ENCODE measurements at regions not wholly inside any gene's neighbourhood (a gene's known extent, or its start where the extent isn't known, plus 50 kb on each side); places are given as distances from the start of the nearest gene placed in this dataset.

DNA sequence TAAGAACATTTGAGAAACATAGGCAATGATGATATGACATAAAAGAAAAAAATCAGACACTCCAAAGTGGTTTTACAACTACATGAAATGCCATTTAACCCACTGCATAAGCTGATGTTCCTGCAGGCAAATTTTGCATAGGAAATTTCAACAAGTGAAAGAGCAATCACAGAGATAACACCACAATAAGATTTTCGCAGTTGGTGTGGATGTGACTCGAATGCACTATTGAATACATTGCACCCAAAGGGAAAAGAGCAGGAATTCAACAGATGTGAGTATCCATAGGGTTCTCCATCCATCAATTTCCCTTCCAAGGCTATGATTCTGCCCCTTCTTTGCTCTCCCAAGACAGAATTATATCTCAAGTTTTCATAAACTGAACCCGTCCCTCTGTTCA, 456.1 kb downstream of the RAP2B start:
- no peak overlapping the region for H3K4me2 ChIP-seq
- CTCF ChIA-PET: interaction anchor here (1.2 kb wide), 1 partner anchor 17 kb away, joined by 3 read pairs; no protein-coding TSS in a partner anchor
- no peaks in the 10 kb centered on the region for H3K4me1 ChIP-seq
- ATAC-seq: no peak
- peaks cover 3% of the 10 kb centered on the region; the same call in 1 of the 3 replicates for H3K9me3 ChIP-seq
- no peak for TF ChIP-seq RFX5 (IDR thresholded peaks at IDR 0.05)
- TF ChIP-seq, protein P1, sequence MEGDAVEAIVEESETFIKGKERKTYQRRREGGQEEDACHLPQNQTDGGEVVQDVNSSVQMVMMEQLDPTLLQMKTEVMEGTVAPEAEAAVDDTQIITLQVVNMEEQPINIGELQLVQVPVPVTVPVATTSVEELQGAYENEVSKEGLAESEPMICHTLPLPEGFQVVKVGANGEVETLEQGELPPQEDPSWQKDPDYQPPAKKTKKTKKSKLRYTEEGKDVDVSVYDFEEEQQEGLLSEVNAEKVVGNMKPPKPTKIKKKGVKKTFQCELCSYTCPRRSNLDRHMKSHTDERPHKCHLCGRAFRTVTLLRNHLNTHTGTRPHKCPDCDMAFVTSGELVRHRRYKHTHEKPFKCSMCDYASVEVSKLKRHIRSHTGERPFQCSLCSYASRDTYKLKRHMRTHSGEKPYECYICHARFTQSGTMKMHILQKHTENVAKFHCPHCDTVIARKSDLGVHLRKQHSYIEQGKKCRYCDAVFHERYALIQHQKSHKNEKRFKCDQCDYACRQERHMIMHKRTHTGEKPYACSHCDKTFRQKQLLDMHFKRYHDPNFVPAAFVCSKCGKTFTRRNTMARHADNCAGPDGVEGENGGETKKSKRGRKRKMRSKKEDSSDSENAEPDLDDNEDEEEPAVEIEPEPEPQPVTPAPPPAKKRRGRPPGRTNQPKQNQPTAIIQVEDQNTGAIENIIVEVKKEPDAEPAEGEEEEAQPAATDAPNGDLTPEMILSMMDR (IDR thresholded peaks at IDR 0.05): no peak
- TF ChIP-seq, protein P2, sequence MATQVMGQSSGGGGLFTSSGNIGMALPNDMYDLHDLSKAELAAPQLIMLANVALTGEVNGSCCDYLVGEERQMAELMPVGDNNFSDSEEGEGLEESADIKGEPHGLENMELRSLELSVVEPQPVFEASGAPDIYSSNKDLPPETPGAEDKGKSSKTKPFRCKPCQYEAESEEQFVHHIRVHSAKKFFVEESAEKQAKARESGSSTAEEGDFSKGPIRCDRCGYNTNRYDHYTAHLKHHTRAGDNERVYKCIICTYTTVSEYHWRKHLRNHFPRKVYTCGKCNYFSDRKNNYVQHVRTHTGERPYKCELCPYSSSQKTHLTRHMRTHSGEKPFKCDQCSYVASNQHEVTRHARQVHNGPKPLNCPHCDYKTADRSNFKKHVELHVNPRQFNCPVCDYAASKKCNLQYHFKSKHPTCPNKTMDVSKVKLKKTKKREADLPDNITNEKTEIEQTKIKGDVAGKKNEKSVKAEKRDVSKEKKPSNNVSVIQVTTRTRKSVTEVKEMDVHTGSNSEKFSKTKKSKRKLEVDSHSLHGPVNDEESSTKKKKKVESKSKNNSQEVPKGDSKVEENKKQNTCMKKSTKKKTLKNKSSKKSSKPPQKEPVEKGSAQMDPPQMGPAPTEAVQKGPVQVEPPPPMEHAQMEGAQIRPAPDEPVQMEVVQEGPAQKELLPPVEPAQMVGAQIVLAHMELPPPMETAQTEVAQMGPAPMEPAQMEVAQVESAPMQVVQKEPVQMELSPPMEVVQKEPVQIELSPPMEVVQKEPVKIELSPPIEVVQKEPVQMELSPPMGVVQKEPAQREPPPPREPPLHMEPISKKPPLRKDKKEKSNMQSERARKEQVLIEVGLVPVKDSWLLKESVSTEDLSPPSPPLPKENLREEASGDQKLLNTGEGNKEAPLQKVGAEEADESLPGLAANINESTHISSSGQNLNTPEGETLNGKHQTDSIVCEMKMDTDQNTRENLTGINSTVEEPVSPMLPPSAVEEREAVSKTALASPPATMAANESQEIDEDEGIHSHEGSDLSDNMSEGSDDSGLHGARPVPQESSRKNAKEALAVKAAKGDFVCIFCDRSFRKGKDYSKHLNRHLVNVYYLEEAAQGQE (IDR thresholded peaks at IDR 0.05): no peak
- POLR2A ChIA-PET: no interaction called here
- DNase-seq (ENCODE audit: low read depth in 1 of 2, low spot score in 1 of 2): no peak
- WGBS (ENCODE audit: missing lambda C conversion rate): 30% methylated on average over 3 of the region's 3 CpGs
- FAIRE-seq: no peak
- H3K4me3 ChIP-seq: no peak overlapping the region
- no peak overlapping the region for H3K27ac ChIP-seq

DNA sequence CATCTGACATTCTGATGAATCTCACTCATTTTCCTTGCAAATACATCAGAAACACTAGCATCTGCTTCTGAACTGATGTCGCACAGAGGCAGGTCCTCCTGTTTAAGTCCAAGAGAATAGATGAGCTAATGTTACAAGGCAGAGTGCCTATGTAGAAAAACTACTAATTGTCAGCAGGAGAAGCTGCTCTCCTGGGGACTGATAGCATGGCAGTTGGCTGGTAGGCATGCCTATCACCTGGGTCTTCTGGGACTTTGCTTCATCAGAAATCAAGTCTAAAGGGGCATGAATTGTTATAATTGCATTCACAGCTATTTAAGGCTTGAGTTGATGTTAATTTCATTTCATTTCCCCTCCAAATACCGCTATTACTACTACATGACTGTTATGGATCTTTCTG, 457.2 kb downstream of the RAP2B start:
- no peak overlapping the region for H3K4me3 ChIP-seq
- no peaks in the 10 kb centered on the region for H3K4me1 ChIP-seq
- ChIA-PET POLR2A (no interaction called here), CTCF (no interaction called here)
- DNase-seq (ENCODE audit: low read depth in 1 of 2, low spot score in 1 of 2) (no peak), ATAC-seq (no peak), FAIRE-seq (no peak)
- no peak overlapping the region for H3K4me2 ChIP-seq
- WGBS (ENCODE audit: missing lambda C conversion rate): 33% methylated on average over 2 of the region's 2 CpGs
- peaks cover 3% of the 10 kb centered on the region; the same call in 1 of the 3 replicates for H3K9me3 ChIP-seq
- TF ChIP-seq, protein P3, sequence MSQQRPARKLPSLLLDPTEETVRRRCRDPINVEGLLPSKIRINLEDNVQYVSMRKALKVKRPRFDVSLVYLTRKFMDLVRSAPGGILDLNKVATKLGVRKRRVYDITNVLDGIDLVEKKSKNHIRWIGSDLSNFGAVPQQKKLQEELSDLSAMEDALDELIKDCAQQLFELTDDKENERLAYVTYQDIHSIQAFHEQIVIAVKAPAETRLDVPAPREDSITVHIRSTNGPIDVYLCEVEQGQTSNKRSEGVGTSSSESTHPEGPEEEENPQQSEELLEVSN (IDR thresholded peaks at IDR 0.05; ENCODE audit: borderline replicate concordance, low read depth): no peak
- no peak for TF ChIP-seq JUN (IDR thresholded peaks at IDR 0.05)
- TF ChIP-seq RARB (CRISPR knock-in tag; IDR thresholded peaks at IDR 0.05): no peak
- TF ChIP-seq ZSCAN20 (CRISPR knock-in tag; IDR thresholded peaks at IDR 0.05): no peak
- no peak for TF ChIP-seq JUNB (IDR thresholded peaks at IDR 0.05)
- TF ChIP-seq, protein P4, sequence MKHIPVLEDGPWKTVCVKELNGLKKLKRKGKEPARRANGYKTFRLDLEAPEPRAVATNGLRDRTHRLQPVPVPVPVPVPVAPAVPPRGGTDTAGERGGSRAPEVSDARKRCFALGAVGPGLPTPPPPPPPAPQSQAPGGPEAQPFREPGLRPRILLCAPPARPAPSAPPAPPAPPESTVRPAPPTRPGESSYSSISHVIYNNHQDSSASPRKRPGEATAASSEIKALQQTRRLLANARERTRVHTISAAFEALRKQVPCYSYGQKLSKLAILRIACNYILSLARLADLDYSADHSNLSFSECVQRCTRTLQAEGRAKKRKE (CRISPR knock-in tag; IDR thresholded peaks at IDR 0.05; ENCODE audit: low read depth): no peak
- TF ChIP-seq, protein P2 (IDR thresholded peaks at IDR 0.05): no peak
- TF ChIP-seq CHD4 (IDR thresholded peaks at IDR 0.05; ENCODE audit: borderline replicate concordance): no peak
- TF ChIP-seq, protein P5, sequence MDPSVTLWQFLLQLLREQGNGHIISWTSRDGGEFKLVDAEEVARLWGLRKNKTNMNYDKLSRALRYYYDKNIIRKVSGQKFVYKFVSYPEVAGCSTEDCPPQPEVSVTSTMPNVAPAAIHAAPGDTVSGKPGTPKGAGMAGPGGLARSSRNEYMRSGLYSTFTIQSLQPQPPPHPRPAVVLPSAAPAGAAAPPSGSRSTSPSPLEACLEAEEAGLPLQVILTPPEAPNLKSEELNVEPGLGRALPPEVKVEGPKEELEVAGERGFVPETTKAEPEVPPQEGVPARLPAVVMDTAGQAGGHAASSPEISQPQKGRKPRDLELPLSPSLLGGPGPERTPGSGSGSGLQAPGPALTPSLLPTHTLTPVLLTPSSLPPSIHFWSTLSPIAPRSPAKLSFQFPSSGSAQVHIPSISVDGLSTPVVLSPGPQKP (IDR thresholded peaks at IDR 0.05; ENCODE audit: low read depth, low read length): no peak
- no peak for TF ChIP-seq SREBF2 (IDR thresholded peaks at IDR 0.05)
- no peak for TF ChIP-seq POLR2A (IDR thresholded peaks at IDR 0.05; ENCODE audit: low read length)
- TF ChIP-seq CBX2 (IDR thresholded peaks at IDR 0.05; ENCODE audit: borderline replicate concordance, low read depth): no peak
- no peak for TF ChIP-seq EHMT2 (IDR thresholded peaks at IDR 0.05; ENCODE audit: low read depth)
- TF ChIP-seq MAZ (IDR thresholded peaks at IDR 0.05; ENCODE audit: borderline replicate concordance, low read depth, low read length): no peak
- no peak for TF ChIP-seq POLR2AphosphoS2 (conservative IDR thresholded peaks at IDR 0.05; ENCODE audit: low read length)
- TF ChIP-seq FOSB (CRISPR knock-in tag; IDR thresholded peaks at IDR 0.05): no peak
- no peak for TF ChIP-seq MAFK (IDR thresholded peaks at IDR 0.05; ENCODE audit: partially characterized antibody)
- TF ChIP-seq CHD2 (IDR thresholded peaks at IDR 0.05; ENCODE audit: low read length, partially characterized antibody): no peak
- no peak for TF ChIP-seq GATA3 (IDR thresholded peaks at IDR 0.05; ENCODE audit: borderline replicate concordance)
- TF ChIP-seq FOSL2 (IDR thresholded peaks at IDR 0.05): no peak
- TF ChIP-seq FOSL2 (CRISPR knock-in tag; IDR thresholded peaks at IDR 0.05): no peak
- no peak overlapping the region for H3K27ac ChIP-seq

All from A549 (cell line).